HL-60/S4 treated with phorbol 12-myristate 13-acetate at 8.2 ng/mL for 4 days and 3 days (cell line): ENCODE measurements at regions not wholly inside any gene's neighbourhood (a gene's known extent, or its start where the extent isn't known, plus 50 kb on each side); places are given as distances from the start of the nearest gene placed in this dataset.

Experiments used
- in situ Hi-C: fragments of 300-500 bp; cut with MboI; formaldehyde crosslinking; loops from 2 replicates; pipeline ENCODE4 v1.15.0; 2022; ENCODE audit warnings: low sequenced_read_pairs

DNA sequence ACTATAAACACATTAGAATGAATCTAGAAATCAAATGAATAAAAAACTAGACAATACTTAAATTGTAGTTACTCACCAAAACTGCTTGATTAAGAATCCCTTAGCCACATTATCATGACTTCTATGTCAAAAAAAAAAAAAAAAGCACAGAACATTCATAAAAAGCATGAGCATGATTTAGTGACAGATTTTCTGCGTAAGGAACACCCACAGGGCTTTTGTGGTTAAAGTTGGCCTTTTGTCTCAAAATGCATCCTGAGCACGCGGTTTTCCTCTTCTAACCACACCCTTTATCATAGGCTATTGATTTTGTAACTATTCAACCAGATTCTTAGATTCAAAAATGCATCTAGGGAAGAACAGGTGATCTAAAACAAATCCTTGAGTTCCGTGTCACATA lies 334.0 kb upstream of the NR2F2 start:
- in situ Hi-C loops = no loop called here

- in situ Hi-C loops = no loop called here
Measured at GRCh38 chr15:95998935-95999334, 331.6 kb upstream of the NR2F2 start.

DNA sequence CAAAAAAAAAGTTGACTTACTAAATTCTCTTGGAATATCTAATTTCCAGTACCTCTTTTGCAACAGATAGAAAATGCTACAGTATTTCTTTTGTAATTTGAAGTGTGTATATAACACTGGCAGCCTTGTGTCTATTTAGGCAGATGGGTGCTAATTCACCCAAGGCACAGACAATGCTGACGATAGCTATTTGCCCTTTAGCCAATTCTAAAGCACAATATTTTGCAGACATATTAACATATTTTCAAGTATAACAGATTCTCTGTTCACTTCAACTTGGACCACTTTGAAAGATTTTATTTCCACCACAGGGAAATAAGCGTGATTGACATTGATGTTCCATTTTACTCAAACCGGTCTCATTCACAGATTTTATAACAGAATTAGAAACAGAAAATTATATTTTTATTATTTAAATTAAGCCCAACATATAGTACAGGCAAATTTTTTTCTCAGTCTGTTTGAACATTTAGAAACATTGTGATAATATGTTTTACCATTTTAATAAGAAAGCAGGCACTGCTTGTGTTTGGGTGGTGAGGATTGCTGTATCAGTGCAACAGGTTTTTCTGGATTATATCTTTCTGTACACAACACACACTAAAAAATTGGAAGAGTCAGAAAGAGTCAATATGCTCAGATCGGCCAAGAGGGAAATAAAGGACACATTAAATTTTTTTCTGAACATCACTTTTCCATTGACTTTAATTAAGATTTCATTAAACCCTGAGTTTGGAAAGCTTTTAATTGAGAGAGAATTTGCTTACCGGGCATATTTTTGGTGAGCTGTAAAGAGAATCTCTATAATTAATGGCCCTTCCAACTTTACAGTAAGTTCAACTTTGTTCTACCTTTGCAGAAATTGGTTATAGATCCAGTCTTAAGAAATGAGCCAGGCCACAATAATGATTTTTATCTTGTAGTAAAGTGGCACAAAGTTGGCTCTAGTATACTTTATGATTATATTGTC lies 327.3 kb upstream of the NR2F2 start:
- in situ Hi-C loops = no loop called here

DNA sequence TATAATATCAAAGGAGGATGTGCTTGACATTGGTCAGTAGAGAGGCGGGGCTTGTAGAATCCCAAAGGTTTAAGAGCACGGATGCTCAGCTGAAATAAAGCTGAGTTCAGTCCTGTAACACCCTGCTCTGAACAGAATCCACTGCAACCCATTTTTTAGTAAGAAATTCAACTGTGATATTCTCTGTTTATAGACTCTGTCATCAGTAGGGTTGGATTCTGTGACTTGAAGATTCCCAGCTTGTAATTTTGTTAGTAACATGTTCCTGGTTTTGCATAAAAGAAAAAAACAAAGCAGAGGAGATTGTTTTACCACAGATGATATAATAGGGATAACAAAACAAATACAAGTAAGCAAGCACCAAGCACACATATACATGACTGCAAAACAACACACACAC lies 324.6 kb upstream of the NR2F2 start:
- in situ Hi-C loops = no loop called here

- in situ Hi-C loops = no loop called here
Measured at GRCh38 chr15:96011136-96011535, 319.4 kb upstream of the NR2F2 start.

- in situ Hi-C loops = no loop called here
Measured at GRCh38 chr15:96014939-96015338, 315.6 kb upstream of the NR2F2 start.

GRCh38 chr15:96019114-96019513 lies 311.4 kb upstream of the NR2F2 start:
- in situ Hi-C loops = no loop called here

DNA sequence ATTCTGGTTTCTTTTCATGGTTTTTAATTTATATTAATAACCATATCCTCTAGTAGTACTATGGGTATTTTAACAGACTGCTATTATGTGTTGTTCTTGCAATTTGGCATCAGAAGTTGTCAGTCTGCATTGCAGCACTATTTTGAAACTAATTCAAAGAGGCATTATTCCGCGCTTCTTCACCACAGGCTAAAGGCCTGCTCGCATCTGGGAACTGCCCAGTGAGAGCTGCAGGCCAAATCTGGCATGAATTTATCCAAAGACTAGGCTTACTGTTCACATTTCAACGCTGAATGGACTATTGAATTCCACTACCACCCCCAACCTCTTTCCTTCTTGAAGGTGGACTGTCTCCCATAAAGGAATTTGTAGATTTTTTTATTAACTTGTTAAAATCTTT lies 310.4 kb upstream of the NR2F2 start:
- in situ Hi-C loops = no loop called here

DNA sequence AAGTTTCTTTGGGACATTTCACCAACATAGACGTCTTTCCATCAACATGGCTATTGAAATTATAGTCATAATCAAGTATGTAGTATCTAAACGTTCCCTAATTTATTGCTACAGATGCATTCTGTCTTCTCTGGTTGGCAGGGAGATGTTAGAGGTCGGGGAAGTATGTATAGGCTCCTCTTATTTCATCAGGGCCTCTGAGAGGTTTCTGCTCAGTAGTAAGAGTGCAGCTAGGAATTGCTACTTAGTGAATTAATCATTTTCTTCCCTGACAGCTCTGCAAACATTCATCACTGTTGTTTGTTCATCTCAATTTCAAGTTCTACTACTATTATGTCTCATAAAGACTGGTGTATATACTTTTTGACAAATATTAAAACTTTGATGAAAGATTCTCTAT lies 309.7 kb upstream of the NR2F2 start:
- in situ Hi-C loops = no loop called here

GRCh38 chr15:96023081-96023480 lies 307.4 kb upstream of the NR2F2 start:
- in situ Hi-C loops = no loop called here

DNA sequence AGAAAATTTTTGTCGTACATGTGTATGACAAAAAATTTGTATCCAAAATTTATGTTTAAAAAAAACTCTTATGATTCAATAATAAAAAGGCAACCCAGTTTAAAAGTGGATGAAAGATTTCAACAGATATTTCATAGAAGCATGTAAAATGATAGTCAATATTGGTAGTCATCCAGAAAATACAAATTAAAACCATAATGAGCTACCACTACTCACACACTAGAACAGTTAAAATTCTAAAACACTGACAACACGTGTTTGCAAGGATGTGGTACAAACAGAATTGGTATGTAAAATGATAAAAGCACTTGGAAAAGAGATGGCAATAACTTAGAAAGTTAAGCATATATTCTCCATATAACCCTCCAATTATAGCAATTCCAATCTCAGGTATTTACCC lies 303.0 kb upstream of the NR2F2 start:
- in situ Hi-C loops = no loop called here

DNA sequence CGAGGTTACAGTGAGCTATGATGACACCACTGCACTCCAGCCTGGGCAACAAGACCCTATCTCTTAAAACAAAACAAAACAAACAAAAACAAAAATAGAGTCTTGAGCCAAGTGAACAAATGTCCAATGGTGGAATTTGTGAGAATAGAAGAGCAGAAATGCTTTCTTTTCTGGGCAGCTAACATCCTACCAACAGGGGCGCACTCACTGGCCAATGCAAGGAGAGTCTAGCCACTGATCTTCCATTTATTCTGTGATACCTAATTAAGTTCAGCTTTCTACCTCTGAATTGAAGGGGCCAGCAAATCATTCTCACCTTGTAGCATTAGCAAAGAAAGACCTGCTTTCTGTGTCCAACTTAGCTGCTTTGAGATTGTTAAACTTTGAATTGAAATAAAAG lies 301.9 kb upstream of the NR2F2 start:
- in situ Hi-C loops = no loop called here

DNA sequence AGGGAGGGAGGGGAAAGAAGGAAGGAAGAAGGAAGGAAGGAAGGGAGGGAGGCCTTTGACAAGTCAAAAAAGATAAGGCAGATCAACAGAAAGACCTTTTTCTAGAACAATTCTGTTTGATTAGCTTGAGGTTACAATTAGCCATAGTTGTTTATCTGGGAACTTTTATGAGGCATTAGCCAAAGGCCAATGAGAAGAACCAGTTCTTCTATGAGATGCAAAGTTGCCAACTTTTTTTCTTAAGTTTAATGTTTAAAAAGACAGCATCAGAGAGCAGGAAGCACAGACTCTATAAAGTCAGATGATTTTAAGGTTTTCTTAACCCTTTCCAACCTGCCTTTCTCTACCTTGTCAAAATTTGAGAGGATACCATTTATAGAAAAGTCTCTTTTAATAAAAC lies 301.3 kb upstream of the NR2F2 start:
- in situ Hi-C loops = no loop called here

DNA sequence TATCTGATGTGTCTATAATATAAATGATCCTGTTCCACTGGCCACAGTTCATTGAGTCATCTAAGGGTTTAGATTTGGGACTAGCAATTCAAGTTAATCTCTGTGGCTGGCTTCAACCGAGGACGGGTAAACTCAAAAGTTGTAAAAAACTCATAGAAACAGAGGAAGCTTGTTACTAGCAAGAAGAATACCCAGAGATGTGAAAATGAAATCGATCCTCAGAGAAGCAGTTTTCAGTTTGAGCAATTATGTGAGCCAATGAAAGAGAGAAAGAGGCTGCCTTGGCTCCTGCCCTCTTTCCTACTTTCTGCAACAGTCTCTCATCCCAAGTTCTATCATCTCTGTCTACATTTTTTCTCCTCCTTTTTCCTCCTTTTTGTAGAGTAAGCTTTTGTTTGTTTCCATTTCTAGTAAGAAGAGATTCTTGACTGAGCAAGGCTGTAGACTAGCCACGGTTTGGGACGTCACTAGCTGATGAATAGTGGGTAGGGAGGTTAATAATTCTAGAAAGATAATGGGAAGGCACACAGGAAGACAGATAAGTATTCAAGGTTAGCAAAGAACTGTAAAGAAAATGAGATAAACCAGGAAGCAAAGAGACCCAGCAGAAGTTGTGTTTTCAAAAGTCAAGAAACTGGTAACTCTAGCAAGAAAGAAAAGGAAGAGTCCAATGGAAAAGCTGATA lies 298.9 kb upstream of the NR2F2 start:
- in situ Hi-C loops = no loop called here

GRCh38 chr15:96035091-96035490 lies 295.4 kb upstream of the NR2F2 start:
- in situ Hi-C loops = no loop called here

DNA sequence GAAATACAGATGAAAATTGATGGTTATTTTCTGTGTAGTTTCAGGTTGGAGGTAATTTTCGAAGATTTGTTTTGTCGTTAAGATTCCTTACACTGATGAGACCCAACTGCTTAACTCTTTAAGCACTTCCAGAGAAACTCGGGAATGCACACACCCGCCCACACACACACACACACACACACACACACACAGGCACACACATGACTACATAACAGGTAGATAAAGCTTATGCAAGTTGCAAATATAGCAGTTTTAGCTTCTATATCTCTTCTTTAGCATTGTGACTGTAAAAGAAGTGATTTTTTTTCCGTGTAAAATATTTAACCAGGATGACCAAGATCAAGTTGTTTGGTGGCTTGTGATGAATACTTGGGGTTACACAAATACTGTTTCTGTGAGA lies 294.9 kb upstream of the NR2F2 start:
- in situ Hi-C loops = no loop called here

DNA sequence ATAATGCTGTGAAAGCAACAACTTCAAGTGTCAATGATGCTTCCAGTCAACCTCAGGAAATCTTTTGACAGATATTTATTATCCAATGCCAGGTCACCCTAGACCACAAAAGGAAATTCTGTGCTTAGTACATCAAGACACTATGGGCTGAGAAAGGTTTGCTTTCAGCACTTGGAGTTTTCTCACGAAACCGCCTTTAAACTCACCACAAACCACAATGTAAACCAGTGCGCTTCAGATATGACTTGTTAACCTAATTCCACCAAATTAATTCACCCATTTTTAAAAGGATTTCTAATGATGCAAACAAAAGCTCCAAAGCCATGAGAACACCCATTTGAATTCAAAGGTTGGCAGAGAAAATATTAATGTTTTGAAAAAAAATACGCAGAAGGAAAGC lies 292.9 kb upstream of the NR2F2 start:
- in situ Hi-C loops = no loop called here

GRCh38 chr15:96038131-96038530 lies 292.4 kb upstream of the NR2F2 start:
- in situ Hi-C loops = no loop called here

DNA sequence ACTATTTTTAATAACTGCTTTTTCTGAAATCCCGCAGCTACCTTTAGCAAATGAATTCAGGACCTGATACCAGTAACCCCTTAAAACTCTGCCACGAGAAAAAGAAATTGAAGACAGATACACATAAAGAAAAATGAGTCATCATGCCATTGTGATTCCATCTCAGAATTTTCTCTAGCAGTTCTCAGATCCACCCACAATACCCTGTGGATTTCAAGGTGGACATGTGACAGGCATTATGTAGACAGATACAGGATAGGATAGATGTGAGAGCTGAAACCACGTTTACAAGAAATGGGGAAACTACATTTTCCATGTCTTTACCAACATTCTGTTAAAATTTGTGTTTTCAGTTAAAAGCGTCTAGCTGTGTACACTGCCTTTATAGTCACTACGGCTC lies 291.9 kb upstream of the NR2F2 start:
- in situ Hi-C loops = no loop called here

DNA sequence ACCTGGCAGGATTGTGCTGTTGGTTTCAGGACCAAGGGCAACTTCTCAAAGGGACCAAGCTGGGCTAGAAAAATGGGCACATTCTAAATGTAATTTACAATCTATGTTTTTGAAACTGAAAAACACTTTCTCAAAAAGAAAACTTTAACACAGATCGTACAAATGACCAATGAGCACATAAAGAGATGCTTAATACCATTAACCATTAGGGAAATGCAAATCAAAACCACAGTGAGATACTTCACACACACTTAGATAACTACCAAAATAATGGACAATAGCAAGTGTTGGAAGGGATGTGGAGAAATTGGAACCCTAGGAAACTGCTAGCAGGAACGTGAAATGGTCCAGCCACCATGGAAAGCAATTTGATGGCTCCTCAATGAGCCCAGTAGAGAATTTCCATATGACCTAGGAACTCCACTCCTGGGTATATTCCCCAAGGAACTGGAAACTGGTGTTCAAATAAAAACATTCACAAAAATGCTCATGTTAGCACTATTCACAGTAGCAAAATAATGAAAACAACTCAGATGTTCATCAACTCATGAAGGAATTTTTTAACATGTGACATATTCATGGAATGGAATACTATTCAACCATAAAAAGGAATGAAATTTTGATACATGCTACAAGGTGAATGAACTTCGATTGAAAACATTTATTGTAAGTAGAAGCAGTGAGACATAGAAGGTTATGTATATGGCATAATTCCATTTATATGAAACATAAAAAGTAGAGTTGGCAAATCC lies 288.3 kb upstream of the NR2F2 start:
- in situ Hi-C loops = no loop called here

GRCh38 chr15:96042734-96043224 lies 287.7 kb upstream of the NR2F2 start:
- in situ Hi-C loops = no loop called here
